IPS DF 4.7 (cell line): ENCODE measurements at regions not wholly inside any gene's neighbourhood (a gene's known extent, or its start where the extent isn't known, plus 50 kb on each side); places are given as distances from the start of the nearest gene placed in this dataset.
"Not testable (repeated sequence)": the region's sequence is repeated elsewhere in the genome, so short reads cannot be mapped to it uniquely, and the experiment has no call there.

Experiments
- DNase-seq: peaks from one replicate; pipeline ENCODE4 v3.0.0-alpha.2; 2013; ENCODE audit warnings: low spot score; ENCODE audit errors: extremely low read depth

GRCh38 chr6:84879385-84879784, 115.0 kb upstream of the TBX18 start:
- DNase-seq, result not testable (repeated sequence)

GRCh38 chr6:84877515-84878210, 113.3 kb upstream of the TBX18 start:
- no peak for DNase-seq

- DNase-seq, result no peak
These were observed 112.5 kb upstream of the TBX18 start for GRCh38 chr6:84876723-84877514.

- DNase-seq, result no peak
These were observed 108.8 kb upstream of the TBX18 start for GRCh38 chr6:84872996-84873723.

- DNase-seq, result no peak
These were observed 107.5 kb upstream of the TBX18 start for GRCh38 chr6:84871925-84872324.

GRCh38 chr6:84870672-84871071, 106.3 kb upstream of the TBX18 start:
- DNase-seq, result no peak

GRCh38 chr6:84868149-84868548, 103.8 kb upstream of the TBX18 start:
- DNase-seq, result no peak

- no peak for DNase-seq
These were observed 103.1 kb upstream of the TBX18 start for GRCh38 chr6:84867521-84867920.

- DNase-seq, result no peak
These were observed 102.3 kb upstream of the TBX18 start for GRCh38 chr6:84866715-84867114.

- not testable (repeated sequence) for DNase-seq
These were observed 101.0 kb upstream of the TBX18 start for GRCh38 chr6:84865372-84865771.

GRCh38 chr6:84862843-84863242, 98.4 kb upstream of the TBX18 start:
- DNase-seq, result no peak

GRCh38 chr6:84860920-84861319, 96.5 kb upstream of the TBX18 start:
- no peak for DNase-seq

- DNase-seq, result no peak
These were observed 96.1 kb upstream of the TBX18 start for GRCh38 chr6:84860509-84860908.

GRCh38 chr6:84854811-84855400, 90.5 kb upstream of the TBX18 start:
- DNase-seq, result no peak

GRCh38 chr6:84853901-84854300, 89.5 kb upstream of the TBX18 start:
- DNase-seq, result no peak

GRCh38 chr6:84848960-84849359, 84.6 kb upstream of the TBX18 start:
- DNase-seq, result no peak

- no peak for DNase-seq
These were observed 83.2 kb upstream of the TBX18 start for GRCh38 chr6:84847390-84848160.

- no peak for DNase-seq
These were observed 78.2 kb upstream of the TBX18 start for GRCh38 chr6:84842525-84843166.

GRCh38 chr6:84837068-84837866, 72.9 kb upstream of the TBX18 start:
- not testable (repeated sequence) for DNase-seq

GRCh38 chr6:84836366-84836765, 72.0 kb upstream of the TBX18 start:
- DNase-seq, result no peak
